ENCODE measurements at regions not wholly inside any gene's neighbourhood (a gene's known extent, or its start where the extent isn't known, plus 50 kb on each side); places are given as distances from the start of the nearest gene placed in this dataset.

- no peak for TF ChIP-seq POLR2A (IDR thresholded peaks at IDR 0.05)
- TF ChIP-seq CTCF (IDR thresholded peaks at IDR 0.05) = no peak
These were observed 58.6 kb upstream of the MPEG1 start for GRCh38 chr11:59271247-59271755.

Measured in Peyer's patch (tissue), 4 donors.